HCT116 (cell line): ENCODE measurements at regions not wholly inside any gene's neighbourhood (a gene's known extent, or its start where the extent isn't known, plus 50 kb on each side); places are given as distances from the start of the nearest gene placed in this dataset.

ENCODE experiments used
- CBX3 ChIP-seq: IDR thresholded peaks from 2 replicates; pipeline ENCODE4 v1.6.1; 2012; ENCODE audit warnings: low read depth
- CEBPB ChIP-seq: IDR thresholded peaks from 2 replicates; pipeline ENCODE4 v1.6.1; 2012; ENCODE audit warnings: low read depth
- EGR1 ChIP-seq: IDR thresholded peaks from 2 replicates; pipeline ENCODE4 v1.6.1; 2012; ENCODE audit warnings: low read depth
- EZH2phosphoT487 ChIP-seq: fragments of 200-600 bp; IDR thresholded peaks from 2 replicates; pipeline ENCODE4 v1.6.1; 2018; ENCODE audit warnings: antibody characterized with exemption, borderline replicate concordance
- FOSL1 ChIP-seq: IDR thresholded peaks from 2 replicates; pipeline ENCODE4 v1.6.1; 2012; ENCODE audit warnings: low read depth
- POLR2A ChIP-seq: IDR thresholded peaks from 2 replicates; pipeline ENCODE4 v1.7.0; 2011; ENCODE audit warnings: borderline replicate concordance; ENCODE audit not compliant: insufficient read depth, insufficient read length; ENCODE audit errors: extremely low read depth
- POLR2AphosphoS5 ChIP-seq: IDR thresholded peaks from 2 replicates; pipeline ENCODE4 v1.6.1; 2011; ENCODE audit warnings: mild to moderate bottlenecking, low read depth, low read length, moderate library complexity
- RAD21 ChIP-seq: IDR thresholded peaks from 2 replicates; pipeline ENCODE4 v1.6.1; 2012; ENCODE audit warnings: low read depth, mild to moderate bottlenecking
- SIN3A ChIP-seq: IDR thresholded peaks from 2 replicates; pipeline ENCODE4 v1.6.1; 2012; ENCODE audit warnings: low read depth
- SP1 ChIP-seq: IDR thresholded peaks from 2 replicates; pipeline ENCODE4 v1.6.1; 2012; ENCODE audit warnings: low read depth
- TCF7L2 ChIP-seq: IDR thresholded peaks from 2 replicates; pipeline ENCODE4 v1.7.0; 2011; ENCODE audit warnings: borderline replicate concordance, inconsistent platforms; ENCODE audit not compliant: insufficient read depth, insufficient read length; ENCODE audit errors: extremely low read depth
- TF ChIP-seq, protein P1 (sequence below), 3 experiments: fragments of 200-600 bp in 1 of 3; sonication (generic) in 1 of 3; IDR thresholded peaks in 2 of 3; conservative IDR thresholded peaks in 1 of 3; 2 replicates each; pipeline ENCODE4 v1.5.1; 2012 to 2017; ENCODE audit warnings: low read depth in 2 of 3, low read length in 2 of 3, antibody characterized with exemption in 1 of 3, borderline replicate concordance in 1 of 3, control low read depth in 1 of 3, mild to moderate bottlenecking in 1 of 3, mixed read lengths in 1 of 3, mixed run types in 1 of 3, moderate library complexity in 1 of 3; ENCODE audit not compliant: insufficient read depth in 1 of 3
- TF ChIP-seq, protein P2 (sequence below): IDR thresholded peaks from 2 replicates; pipeline ENCODE4 v1.6.1; 2012; ENCODE audit warnings: low read depth
- TF ChIP-seq, protein P3 (sequence below): IDR thresholded peaks from 2 replicates; pipeline ENCODE4 v1.6.1; 2011; ENCODE audit warnings: mild to moderate bottlenecking, low read length, moderate library complexity; ENCODE audit not compliant: insufficient replicate concordance; ENCODE audit errors: extremely low read depth

DNA sequence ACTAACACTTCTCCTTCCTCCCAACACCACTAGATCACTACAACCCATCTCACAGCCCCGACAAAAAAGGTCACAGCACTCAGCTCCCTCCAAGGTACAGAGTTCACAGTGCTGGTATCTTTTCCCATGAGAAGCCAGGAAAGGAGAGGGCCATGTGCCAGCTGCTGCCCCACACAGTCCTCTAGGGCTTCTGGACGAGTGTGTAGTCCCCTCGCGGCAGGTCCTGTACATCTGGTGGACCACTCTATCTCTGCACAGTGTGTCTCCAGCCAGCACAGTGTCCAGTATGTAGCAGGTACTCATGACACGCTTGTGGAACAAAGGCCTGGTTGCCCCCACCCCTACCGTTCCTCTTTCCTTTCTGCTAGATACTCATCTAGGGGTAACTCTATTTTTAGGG is 134.4 kb upstream of the FOXN3 start:
- TF ChIP-seq POLR2A (no peak), SIN3A (no peak), POLR2AphosphoS5 (no peak), EZH2phosphoT487 (no peak), CEBPB (no peak), FOSL1 (no peak), RAD21 (no peak), SP1 (no peak), TCF7L2 (no peak), EGR1 (no peak), CBX3 (no peak)
- TF ChIP-seq, protein P1, sequence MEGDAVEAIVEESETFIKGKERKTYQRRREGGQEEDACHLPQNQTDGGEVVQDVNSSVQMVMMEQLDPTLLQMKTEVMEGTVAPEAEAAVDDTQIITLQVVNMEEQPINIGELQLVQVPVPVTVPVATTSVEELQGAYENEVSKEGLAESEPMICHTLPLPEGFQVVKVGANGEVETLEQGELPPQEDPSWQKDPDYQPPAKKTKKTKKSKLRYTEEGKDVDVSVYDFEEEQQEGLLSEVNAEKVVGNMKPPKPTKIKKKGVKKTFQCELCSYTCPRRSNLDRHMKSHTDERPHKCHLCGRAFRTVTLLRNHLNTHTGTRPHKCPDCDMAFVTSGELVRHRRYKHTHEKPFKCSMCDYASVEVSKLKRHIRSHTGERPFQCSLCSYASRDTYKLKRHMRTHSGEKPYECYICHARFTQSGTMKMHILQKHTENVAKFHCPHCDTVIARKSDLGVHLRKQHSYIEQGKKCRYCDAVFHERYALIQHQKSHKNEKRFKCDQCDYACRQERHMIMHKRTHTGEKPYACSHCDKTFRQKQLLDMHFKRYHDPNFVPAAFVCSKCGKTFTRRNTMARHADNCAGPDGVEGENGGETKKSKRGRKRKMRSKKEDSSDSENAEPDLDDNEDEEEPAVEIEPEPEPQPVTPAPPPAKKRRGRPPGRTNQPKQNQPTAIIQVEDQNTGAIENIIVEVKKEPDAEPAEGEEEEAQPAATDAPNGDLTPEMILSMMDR (IDR thresholded peaks at IDR 0.05 in 2 of 3, conservative IDR thresholded peaks at IDR 0.05 in 1 of 3; ENCODE audit: borderline replicate concordance in 1 of 3, insufficient read depth in 1 of 3, low read depth in 2 of 3, low read length in 2 of 3) = no peak
- TF ChIP-seq, protein P2, sequence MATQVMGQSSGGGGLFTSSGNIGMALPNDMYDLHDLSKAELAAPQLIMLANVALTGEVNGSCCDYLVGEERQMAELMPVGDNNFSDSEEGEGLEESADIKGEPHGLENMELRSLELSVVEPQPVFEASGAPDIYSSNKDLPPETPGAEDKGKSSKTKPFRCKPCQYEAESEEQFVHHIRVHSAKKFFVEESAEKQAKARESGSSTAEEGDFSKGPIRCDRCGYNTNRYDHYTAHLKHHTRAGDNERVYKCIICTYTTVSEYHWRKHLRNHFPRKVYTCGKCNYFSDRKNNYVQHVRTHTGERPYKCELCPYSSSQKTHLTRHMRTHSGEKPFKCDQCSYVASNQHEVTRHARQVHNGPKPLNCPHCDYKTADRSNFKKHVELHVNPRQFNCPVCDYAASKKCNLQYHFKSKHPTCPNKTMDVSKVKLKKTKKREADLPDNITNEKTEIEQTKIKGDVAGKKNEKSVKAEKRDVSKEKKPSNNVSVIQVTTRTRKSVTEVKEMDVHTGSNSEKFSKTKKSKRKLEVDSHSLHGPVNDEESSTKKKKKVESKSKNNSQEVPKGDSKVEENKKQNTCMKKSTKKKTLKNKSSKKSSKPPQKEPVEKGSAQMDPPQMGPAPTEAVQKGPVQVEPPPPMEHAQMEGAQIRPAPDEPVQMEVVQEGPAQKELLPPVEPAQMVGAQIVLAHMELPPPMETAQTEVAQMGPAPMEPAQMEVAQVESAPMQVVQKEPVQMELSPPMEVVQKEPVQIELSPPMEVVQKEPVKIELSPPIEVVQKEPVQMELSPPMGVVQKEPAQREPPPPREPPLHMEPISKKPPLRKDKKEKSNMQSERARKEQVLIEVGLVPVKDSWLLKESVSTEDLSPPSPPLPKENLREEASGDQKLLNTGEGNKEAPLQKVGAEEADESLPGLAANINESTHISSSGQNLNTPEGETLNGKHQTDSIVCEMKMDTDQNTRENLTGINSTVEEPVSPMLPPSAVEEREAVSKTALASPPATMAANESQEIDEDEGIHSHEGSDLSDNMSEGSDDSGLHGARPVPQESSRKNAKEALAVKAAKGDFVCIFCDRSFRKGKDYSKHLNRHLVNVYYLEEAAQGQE = no peak
- TF ChIP-seq, protein P3, sequence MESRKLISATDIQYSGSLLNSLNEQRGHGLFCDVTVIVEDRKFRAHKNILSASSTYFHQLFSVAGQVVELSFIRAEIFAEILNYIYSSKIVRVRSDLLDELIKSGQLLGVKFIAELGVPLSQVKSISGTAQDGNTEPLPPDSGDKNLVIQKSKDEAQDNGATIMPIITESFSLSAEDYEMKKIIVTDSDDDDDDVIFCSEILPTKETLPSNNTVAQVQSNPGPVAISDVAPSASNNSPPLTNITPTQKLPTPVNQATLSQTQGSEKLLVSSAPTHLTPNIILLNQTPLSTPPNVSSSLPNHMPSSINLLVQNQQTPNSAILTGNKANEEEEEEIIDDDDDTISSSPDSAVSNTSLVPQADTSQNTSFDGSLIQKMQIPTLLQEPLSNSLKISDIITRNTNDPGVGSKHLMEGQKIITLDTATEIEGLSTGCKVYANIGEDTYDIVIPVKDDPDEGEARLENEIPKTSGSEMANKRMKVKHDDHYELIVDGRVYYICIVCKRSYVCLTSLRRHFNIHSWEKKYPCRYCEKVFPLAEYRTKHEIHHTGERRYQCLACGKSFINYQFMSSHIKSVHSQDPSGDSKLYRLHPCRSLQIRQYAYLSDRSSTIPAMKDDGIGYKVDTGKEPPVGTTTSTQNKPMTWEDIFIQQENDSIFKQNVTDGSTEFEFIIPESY = no peak
